C4-2B (cell line): ENCODE measurements at regions not wholly inside any gene's neighbourhood (a gene's known extent, or its start where the extent isn't known, plus 50 kb on each side); places are given as distances from the start of the nearest gene placed in this dataset.

Experiments
- CTCF ChIP-seq: fragments of 450-650 bp; conservative IDR thresholded peaks from 2 replicates; pipeline ENCODE4 v1.5.1; 2017; ENCODE audit warnings: mild to moderate bottlenecking
- ZFX ChIP-seq: fragments of 450-650 bp; IDR thresholded peaks from 2 replicates; pipeline ENCODE4 v1.6.1; 2017

DNA sequence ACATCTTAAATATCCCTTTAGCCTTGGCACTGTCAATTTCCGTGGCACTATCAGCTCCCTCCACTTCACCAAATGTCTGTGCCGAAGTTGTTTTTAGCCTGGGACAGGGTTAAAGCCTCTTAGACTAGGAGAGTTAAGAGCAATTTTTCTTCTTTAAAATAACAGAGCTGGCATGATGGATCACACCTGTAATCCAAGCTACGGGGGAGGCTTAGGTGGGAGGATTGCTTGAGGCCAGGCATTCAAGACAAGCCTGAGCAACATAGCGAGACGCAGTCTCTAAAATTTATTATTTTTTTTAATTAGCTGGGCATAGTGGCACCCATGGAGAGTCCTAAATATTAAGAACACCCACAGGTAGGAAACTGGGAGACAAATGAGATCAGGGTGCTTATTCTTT is 209.8 kb upstream of the MAGEB18 start:
- TF ChIP-seq CTCF (no peak), ZFX (no peak)
